ENCODE measurements at regions not wholly inside any gene's neighbourhood (a gene's known extent, or its start where the extent isn't known, plus 50 kb on each side); places are given as distances from the start of the nearest gene placed in this dataset.

- Histone ChIP-seq H3K4me3 (no peak overlapping the region), H3K9me3 (no peaks in the 10 kb centered on the region), H3K27me3 (no peaks in the 10 kb centered on the region), H3K4me1 (no peaks in the 10 kb centered on the region), H3K36me3 (replicated peaks in 1 of 2; ENCODE audit: insufficient read depth in 1 of 2, low read depth in 2 of 2) (no peaks in the 10 kb centered on the region), H3K27ac (no peak overlapping the region)
- intact Hi-C loops (cut with DNase I) = no loop called here
- no peak for DNase-seq
- WGBS, 2 donors = 39 to 40% methylated on average over 1 of the region's 1 CpG
- no peak for ATAC-seq
- TF ChIP-seq CTCF (IDR thresholded peaks at IDR 0.05) = no peak
- TF ChIP-seq POLR2A (IDR thresholded peaks at IDR 0.05) = no peak
These were observed 110.2 kb upstream of the ENPEP start for GRCh38 chr4:110365761-110366160.

GRCh38 chr4:110364911-110365520, 110.9 kb upstream of the ENPEP start:
- 49 to 53% methylated on average over 3 of the region's 3 CpGs for WGBS, 2 donors
- DNase-seq (peak in 1 of 4 donors; percentile 19), ATAC-seq (peak; percentile 74)
- no peaks in the 10 kb centered on the region for H3K36me3 ChIP-seq (replicated peaks in 1 of 2; ENCODE audit: insufficient read depth in 1 of 2, low read depth in 2 of 2)
- intact Hi-C loops (cut with DNase I) = no loop called here
- H3K27ac ChIP-seq = no peak overlapping the region
- no peak overlapping the region for H3K4me3 ChIP-seq
- no peaks in the 10 kb centered on the region for H3K9me3 ChIP-seq
- TF ChIP-seq CTCF (IDR thresholded peaks at IDR 0.05) = no peak
- TF ChIP-seq POLR2A (IDR thresholded peaks at IDR 0.05) = no peak
- no peaks in the 10 kb centered on the region for H3K27me3 ChIP-seq
- H3K4me1 ChIP-seq = no peaks in the 10 kb centered on the region

GRCh38 chr4:110361921-110362320, 114.0 kb upstream of the ENPEP start:
- no peak overlapping the region for H3K27ac ChIP-seq
- DNase-seq (no peak), ATAC-seq (no peak)
- H3K4me1 ChIP-seq = no peaks in the 10 kb centered on the region
- no peak overlapping the region for H3K4me3 ChIP-seq
- H3K27me3 ChIP-seq = no peaks in the 10 kb centered on the region
- intact Hi-C loops (cut with DNase I) = no loop called here
- H3K36me3 ChIP-seq (replicated peaks in 1 of 2; ENCODE audit: insufficient read depth in 1 of 2, low read depth in 2 of 2) = no peaks in the 10 kb centered on the region
- no peak for TF ChIP-seq POLR2A (IDR thresholded peaks at IDR 0.05)
- WGBS, 2 donors = 13 to 23% methylated on average over 2 of the region's 2 CpGs
- no peaks in the 10 kb centered on the region for H3K9me3 ChIP-seq

- Histone ChIP-seq H3K4me1 (no peaks in the 10 kb centered on the region), H3K4me3 (no peak overlapping the region), H3K27ac (no peak overlapping the region), H3K27me3 (no peaks in the 10 kb centered on the region), H3K36me3 (replicated peaks in 1 of 2; ENCODE audit: insufficient read depth in 1 of 2, low read depth in 2 of 2) (no peaks in the 10 kb centered on the region), H3K9me3 (no peaks in the 10 kb centered on the region)
- intact Hi-C loops (cut with DNase I) = no loop called here
- ATAC-seq (no peak), DNase-seq (no peak)
- TF ChIP-seq CTCF (IDR thresholded peaks at IDR 0.05) = no peak
- no peak for TF ChIP-seq POLR2A (IDR thresholded peaks at IDR 0.05)
- WGBS, 2 donors = 64 to 73% methylated on average over 1 of the region's 1 CpG
These were observed 116.9 kb upstream of the ENPEP start for GRCh38 chr4:110359076-110359475.

GRCh38 chr4:110357521-110357920, 118.4 kb upstream of the ENPEP start:
- TF ChIP-seq POLR2A (IDR thresholded peaks at IDR 0.05) (no peak), CTCF (IDR thresholded peaks at IDR 0.05) (no peak)
- no peaks in the 10 kb centered on the region for H3K36me3 ChIP-seq (replicated peaks in 1 of 2; ENCODE audit: insufficient read depth in 1 of 2, low read depth in 2 of 2)
- H3K27me3 ChIP-seq = no peaks in the 10 kb centered on the region
- no peaks in the 10 kb centered on the region for H3K9me3 ChIP-seq
- no peak for DNase-seq
- H3K27ac ChIP-seq = no peak overlapping the region
- no peak overlapping the region for H3K4me3 ChIP-seq
- WGBS, 2 donors = 93 to 100% methylated on average over 2 of the region's 2 CpGs
- intact Hi-C loops (cut with DNase I) = no loop called here
- no peaks in the 10 kb centered on the region for H3K4me1 ChIP-seq
- no peak for ATAC-seq
